ENCODE measurements at regions not wholly inside any gene's neighbourhood (a gene's known extent, or its start where the extent isn't known, plus 50 kb on each side); places are given as distances from the start of the nearest gene placed in this dataset.

GRCh38 chr6:71164890-71165289 is 123.7 kb upstream of the OGFRL1 start:
- Histone ChIP-seq H3K27me3 (ENCODE audit: low read length) (no peaks in the 10 kb centered on the region), H3K27ac (ENCODE audit: low read depth, low read length) (no peak overlapping the region), H3K36me3 (ENCODE audit: low read length) (no peaks in the 10 kb centered on the region)

GRCh38 chr6:71168233-71168765 is 120.3 kb upstream of the OGFRL1 start:
- TF ChIP-seq EZH2phosphoT487 (conservative IDR thresholded peaks at IDR 0.05; ENCODE audit: low read length) (no peak), CTCF (IDR thresholded peaks at IDR 0.05; ENCODE audit: insufficient read depth, low read length, poor library complexity, severe bottlenecking) (no peak)

More at GRCh38 chr6:71164890-71165289, 123.7 kb upstream of the OGFRL1 start:
- no peaks in the 10 kb centered on the region for H3K9me2 ChIP-seq (replicated peaks; ENCODE audit: insufficient read depth, low read length)
- H3K4me3 ChIP-seq (ENCODE audit: insufficient read depth, low read length, poor library complexity, severe bottlenecking) = no peak overlapping the region
- TF ChIP-seq EZH2phosphoT487 (conservative IDR thresholded peaks at IDR 0.05; ENCODE audit: low read length) (no peak), CTCF (IDR thresholded peaks at IDR 0.05; ENCODE audit: insufficient read depth, low read length, poor library complexity, severe bottlenecking) (no peak)
- H3K4me2 ChIP-seq (ENCODE audit: low read depth, low read length, poor library complexity, severe bottlenecking) = no peak overlapping the region
- no peaks in the 10 kb centered on the region for H4K20me1 ChIP-seq (ENCODE audit: low read depth, low read length)
- H3K9ac ChIP-seq (ENCODE audit: low read length) = no peak overlapping the region
- H3K9me3 ChIP-seq (ENCODE audit: insufficient read depth, low read length) = no peaks in the 10 kb centered on the region
- H2AFZ ChIP-seq (ENCODE audit: low read depth, low read length, severe bottlenecking) = no peak overlapping the region
- no peaks in the 10 kb centered on the region for H3F3A ChIP-seq (ENCODE audit: insufficient read depth)
- H3K79me2 ChIP-seq (ENCODE audit: insufficient read depth, low read length) = no peaks in the 10 kb centered on the region

GRCh38 chr6:71171497-71172070 is 117.0 kb upstream of the OGFRL1 start:
- Histone ChIP-seq H3K9ac (ENCODE audit: low read length) (no peak overlapping the region), H3K9me2 (replicated peaks; ENCODE audit: insufficient read depth, low read length) (no peaks in the 10 kb centered on the region), H3K79me2 (ENCODE audit: insufficient read depth, low read length) (no peaks in the 10 kb centered on the region), H4K20me1 (ENCODE audit: low read depth, low read length) (no peaks in the 10 kb centered on the region), H3K36me3 (ENCODE audit: low read length) (no peaks in the 10 kb centered on the region), H3K4me2 (ENCODE audit: low read depth, low read length, poor library complexity, severe bottlenecking) (no peak overlapping the region), H3K27me3 (ENCODE audit: low read length) (no peaks in the 10 kb centered on the region), H3K9me3 (ENCODE audit: insufficient read depth, low read length) (no peaks in the 10 kb centered on the region), H3F3A (ENCODE audit: insufficient read depth) (no peaks in the 10 kb centered on the region), H2AFZ (ENCODE audit: low read depth, low read length, severe bottlenecking) (no peak overlapping the region), H3K4me3 (ENCODE audit: insufficient read depth, low read length, poor library complexity, severe bottlenecking) (no peak overlapping the region), H3K27ac (ENCODE audit: low read depth, low read length) (no peak overlapping the region)
- TF ChIP-seq EZH2phosphoT487 (conservative IDR thresholded peaks at IDR 0.05; ENCODE audit: low read length) (no peak), CTCF (IDR thresholded peaks at IDR 0.05; ENCODE audit: insufficient read depth, low read length, poor library complexity, severe bottlenecking) (no peak)

More at GRCh38 chr6:71168233-71168765, 120.3 kb upstream of the OGFRL1 start:
- no peaks in the 10 kb centered on the region for H3K79me2 ChIP-seq (ENCODE audit: insufficient read depth, low read length)
- H3K27ac ChIP-seq (ENCODE audit: low read depth, low read length) = no peak overlapping the region
- H3K27me3 ChIP-seq (ENCODE audit: low read length) = no peaks in the 10 kb centered on the region
- no peaks in the 10 kb centered on the region for H3K9me2 ChIP-seq (replicated peaks; ENCODE audit: insufficient read depth, low read length)
- H2AFZ ChIP-seq (ENCODE audit: low read depth, low read length, severe bottlenecking) = no peak overlapping the region
- no peaks in the 10 kb centered on the region for H4K20me1 ChIP-seq (ENCODE audit: low read depth, low read length)
- H3K9me3 ChIP-seq (ENCODE audit: insufficient read depth, low read length) = no peaks in the 10 kb centered on the region
- no peaks in the 10 kb centered on the region for H3F3A ChIP-seq (ENCODE audit: insufficient read depth)
- H3K4me3 ChIP-seq (ENCODE audit: insufficient read depth, low read length, poor library complexity, severe bottlenecking) = no peak overlapping the region
- H3K9ac ChIP-seq (ENCODE audit: low read length) = no peak overlapping the region
- H3K4me2 ChIP-seq (ENCODE audit: low read depth, low read length, poor library complexity, severe bottlenecking) = no peak overlapping the region
- H3K36me3 ChIP-seq (ENCODE audit: low read length) = no peaks in the 10 kb centered on the region

Data from SU-DHL-6 (cell line).